ENCODE measurements at regions not wholly inside any gene's neighbourhood (a gene's known extent, or its start where the extent isn't known, plus 50 kb on each side); places are given as distances from the start of the nearest gene placed in this dataset.

DNA sequence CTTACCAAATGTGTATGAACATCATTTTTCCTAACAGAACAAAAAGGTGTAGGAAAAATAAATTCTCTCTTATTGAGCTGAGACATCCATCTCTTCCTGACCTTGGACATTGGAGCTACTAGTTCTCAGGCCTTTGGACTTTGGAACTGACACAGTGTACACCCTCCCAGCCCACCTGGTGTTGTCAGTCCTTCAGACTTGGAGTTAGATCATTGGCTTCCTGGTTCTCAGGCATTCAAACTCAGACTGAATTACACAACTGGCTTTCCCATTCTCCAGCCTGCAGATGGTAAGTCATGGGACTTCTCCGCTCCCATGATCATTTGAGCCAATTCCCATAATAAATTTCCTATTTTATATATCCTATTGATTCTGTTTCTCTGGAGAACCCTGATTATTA, 84.8 kb upstream of the EDNRA start:
- no peak for DNase-seq (ENCODE audit: low read depth in 1 of 2, low spot score in 1 of 2)
- Histone ChIP-seq H3K4me3 (replicated peaks; ENCODE audit: insufficient read depth, low read length) (no peak overlapping the region), H3K27ac (replicated peaks) (no peak overlapping the region), H3K27me3 (ENCODE audit: insufficient read depth, poor library complexity, severe bottlenecking) (no peaks in the 10 kb centered on the region)
- TF ChIP-seq SPI1 (IDR thresholded peaks at IDR 0.05; ENCODE audit: borderline replicate concordance, low read depth) (no peak), POLR2AphosphoS5 (IDR thresholded peaks at IDR 0.05; ENCODE audit: low read depth) (no peak), GABPA (IDR thresholded peaks at IDR 0.05; ENCODE audit: low read depth) (no peak)
- TF ChIP-seq, protein P1, sequence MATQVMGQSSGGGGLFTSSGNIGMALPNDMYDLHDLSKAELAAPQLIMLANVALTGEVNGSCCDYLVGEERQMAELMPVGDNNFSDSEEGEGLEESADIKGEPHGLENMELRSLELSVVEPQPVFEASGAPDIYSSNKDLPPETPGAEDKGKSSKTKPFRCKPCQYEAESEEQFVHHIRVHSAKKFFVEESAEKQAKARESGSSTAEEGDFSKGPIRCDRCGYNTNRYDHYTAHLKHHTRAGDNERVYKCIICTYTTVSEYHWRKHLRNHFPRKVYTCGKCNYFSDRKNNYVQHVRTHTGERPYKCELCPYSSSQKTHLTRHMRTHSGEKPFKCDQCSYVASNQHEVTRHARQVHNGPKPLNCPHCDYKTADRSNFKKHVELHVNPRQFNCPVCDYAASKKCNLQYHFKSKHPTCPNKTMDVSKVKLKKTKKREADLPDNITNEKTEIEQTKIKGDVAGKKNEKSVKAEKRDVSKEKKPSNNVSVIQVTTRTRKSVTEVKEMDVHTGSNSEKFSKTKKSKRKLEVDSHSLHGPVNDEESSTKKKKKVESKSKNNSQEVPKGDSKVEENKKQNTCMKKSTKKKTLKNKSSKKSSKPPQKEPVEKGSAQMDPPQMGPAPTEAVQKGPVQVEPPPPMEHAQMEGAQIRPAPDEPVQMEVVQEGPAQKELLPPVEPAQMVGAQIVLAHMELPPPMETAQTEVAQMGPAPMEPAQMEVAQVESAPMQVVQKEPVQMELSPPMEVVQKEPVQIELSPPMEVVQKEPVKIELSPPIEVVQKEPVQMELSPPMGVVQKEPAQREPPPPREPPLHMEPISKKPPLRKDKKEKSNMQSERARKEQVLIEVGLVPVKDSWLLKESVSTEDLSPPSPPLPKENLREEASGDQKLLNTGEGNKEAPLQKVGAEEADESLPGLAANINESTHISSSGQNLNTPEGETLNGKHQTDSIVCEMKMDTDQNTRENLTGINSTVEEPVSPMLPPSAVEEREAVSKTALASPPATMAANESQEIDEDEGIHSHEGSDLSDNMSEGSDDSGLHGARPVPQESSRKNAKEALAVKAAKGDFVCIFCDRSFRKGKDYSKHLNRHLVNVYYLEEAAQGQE (IDR thresholded peaks at IDR 0.05; ENCODE audit: insufficient replicate concordance, low read depth): no peak
- TF ChIP-seq, protein P2, sequence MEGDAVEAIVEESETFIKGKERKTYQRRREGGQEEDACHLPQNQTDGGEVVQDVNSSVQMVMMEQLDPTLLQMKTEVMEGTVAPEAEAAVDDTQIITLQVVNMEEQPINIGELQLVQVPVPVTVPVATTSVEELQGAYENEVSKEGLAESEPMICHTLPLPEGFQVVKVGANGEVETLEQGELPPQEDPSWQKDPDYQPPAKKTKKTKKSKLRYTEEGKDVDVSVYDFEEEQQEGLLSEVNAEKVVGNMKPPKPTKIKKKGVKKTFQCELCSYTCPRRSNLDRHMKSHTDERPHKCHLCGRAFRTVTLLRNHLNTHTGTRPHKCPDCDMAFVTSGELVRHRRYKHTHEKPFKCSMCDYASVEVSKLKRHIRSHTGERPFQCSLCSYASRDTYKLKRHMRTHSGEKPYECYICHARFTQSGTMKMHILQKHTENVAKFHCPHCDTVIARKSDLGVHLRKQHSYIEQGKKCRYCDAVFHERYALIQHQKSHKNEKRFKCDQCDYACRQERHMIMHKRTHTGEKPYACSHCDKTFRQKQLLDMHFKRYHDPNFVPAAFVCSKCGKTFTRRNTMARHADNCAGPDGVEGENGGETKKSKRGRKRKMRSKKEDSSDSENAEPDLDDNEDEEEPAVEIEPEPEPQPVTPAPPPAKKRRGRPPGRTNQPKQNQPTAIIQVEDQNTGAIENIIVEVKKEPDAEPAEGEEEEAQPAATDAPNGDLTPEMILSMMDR (IDR thresholded peaks at IDR 0.05; ENCODE audit: insufficient read depth, low read length): no peak

DNA sequence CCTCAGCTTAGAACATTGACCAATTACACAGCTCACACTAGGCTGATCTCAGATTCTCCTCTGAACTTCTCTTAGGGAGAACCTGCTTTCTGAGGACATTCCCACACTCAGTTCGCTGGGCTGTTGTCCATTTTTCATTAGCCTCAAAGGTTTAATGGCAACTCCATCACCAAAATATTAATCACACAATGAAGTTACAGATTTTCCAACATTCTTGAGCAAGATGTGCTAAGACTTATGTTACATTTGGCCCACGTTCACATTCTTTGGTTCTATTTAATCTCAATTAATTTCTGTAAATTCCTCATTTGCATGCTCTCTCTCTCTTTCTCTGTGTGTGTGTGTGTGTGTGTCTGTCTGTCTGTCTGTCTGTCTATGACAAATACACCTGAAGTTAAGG, 82.3 kb upstream of the EDNRA start:
- Histone ChIP-seq H3K27me3 (ENCODE audit: insufficient read depth, poor library complexity, severe bottlenecking) (no peaks in the 10 kb centered on the region), H3K27ac (replicated peaks) (no peak overlapping the region), H3K4me3 (replicated peaks; ENCODE audit: insufficient read depth, low read length) (no peak overlapping the region)
- no peak for DNase-seq (ENCODE audit: low read depth in 1 of 2, low spot score in 1 of 2)
- no peak for TF ChIP-seq SPI1 (IDR thresholded peaks at IDR 0.05; ENCODE audit: borderline replicate concordance, low read depth)
- TF ChIP-seq GABPA (IDR thresholded peaks at IDR 0.05; ENCODE audit: low read depth): no peak
- TF ChIP-seq, protein P1 (IDR thresholded peaks at IDR 0.05; ENCODE audit: insufficient replicate concordance, low read depth): no peak
- TF ChIP-seq POLR2AphosphoS5 (IDR thresholded peaks at IDR 0.05; ENCODE audit: low read depth): no peak
- TF ChIP-seq, protein P2 (IDR thresholded peaks at IDR 0.05; ENCODE audit: insufficient read depth, low read length): no peak

DNA sequence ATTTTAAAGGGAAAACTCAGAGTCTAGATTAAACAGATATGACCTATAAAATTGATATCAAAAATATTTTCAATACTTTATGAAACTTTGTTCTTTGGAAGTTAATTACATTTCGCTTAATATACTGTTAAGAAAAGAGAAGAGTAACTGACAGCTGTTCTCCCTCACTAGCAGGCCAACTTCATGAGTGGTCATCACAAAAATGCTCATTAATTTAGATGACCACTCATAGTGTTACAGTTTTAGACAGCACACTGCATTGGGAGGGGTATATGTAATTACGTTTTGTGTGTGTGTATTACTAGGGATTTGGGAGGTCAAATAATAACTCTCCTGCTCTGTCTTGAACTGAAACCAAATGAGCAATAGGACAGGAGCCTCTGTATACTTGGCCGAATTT, 80.2 kb upstream of the EDNRA start:
- TF ChIP-seq, protein P1 (IDR thresholded peaks at IDR 0.05; ENCODE audit: insufficient replicate concordance, low read depth): no peak
- TF ChIP-seq GABPA (IDR thresholded peaks at IDR 0.05; ENCODE audit: low read depth) (no peak), POLR2AphosphoS5 (IDR thresholded peaks at IDR 0.05; ENCODE audit: low read depth) (no peak), SPI1 (IDR thresholded peaks at IDR 0.05; ENCODE audit: borderline replicate concordance, low read depth) (no peak)
- TF ChIP-seq, protein P2 (IDR thresholded peaks at IDR 0.05; ENCODE audit: insufficient read depth, low read length): no peak
- Histone ChIP-seq H3K27ac (replicated peaks) (no peak overlapping the region), H3K27me3 (ENCODE audit: insufficient read depth, poor library complexity, severe bottlenecking) (no peaks in the 10 kb centered on the region), H3K4me3 (replicated peaks; ENCODE audit: insufficient read depth, low read length) (no peak overlapping the region)
- DNase-seq (ENCODE audit: low read depth in 1 of 2, low spot score in 1 of 2): no peak
